K562 (cell line): ENCODE measurements at regions not wholly inside any gene's neighbourhood (a gene's known extent, or its start where the extent isn't known, plus 50 kb on each side); places are given as distances from the start of the nearest gene placed in this dataset.

ENCODE experiments used
- ATAC-seq: fragments of 200-7000 bp; cut with Tn5 transposase; 3 replicates; pipeline ENCODE4 v1.9.1; 2020; ENCODE audit warnings: moderate library complexity
- BruUV-seq: library from RNA; stranded (reverse); fragments of 400-500 nt; replicated peaks from 2 replicates; lab custom pipeline; 2021; lab: Mats Ljungman, UMichigan
- CTCF ChIA-PET: fragments of 300-600 bp; formaldehyde crosslinking; extraction: SDS; loops from one replicate; lab custom pipeline; 2021; ENCODE audit warnings: low intra/inter-chr PET ratio; lab: Yijun Ruan, JAX
- POLR2A ChIA-PET: fragments of 300-600, 350-650 bp; sonication (Branson Sonifier 250); formaldehyde crosslinking; extraction: SDS; loops from one replicate; lab custom pipeline; 2021; ENCODE audit warnings: antibody characterized with exemption, inconsistent platforms; lab: Yijun Ruan, JAX
- DNase-seq, 4 experiments: peaks; one replicate each; pipeline versions ENCODE4 v3.0.0 to v3.0.0-alpha.2; 2011 to 2018; ENCODE audit warnings: low spot score in 3 of 4, mixed read lengths in 3 of 4; ENCODE audit errors: extremely low read depth in 1 of 4
- FAIRE-seq: peaks from 2 replicates; lab custom pipeline; 2011; peaks lifted over from hg19 to GRCh38; lab: Jason Lieb, UNC
- H2AFZ ChIP-seq: 2 replicates; pipeline ENCODE4 v1.6.0; 2011; ENCODE audit warnings: low read depth, low read length, control low read depth, inconsistent platforms
- H3K27ac ChIP-seq: fragments of 200-600 bp; 3 replicates; pipeline ENCODE4 v1.8.0; 2011; ENCODE audit warnings: low read depth, mild to moderate bottlenecking, control low read depth, inconsistent platforms, low read length, moderate library complexity, mixed read lengths; ENCODE audit errors: extremely low read depth
- H3K27me3 ChIP-seq, 2 experiments: fragments of 300-600 bp in 1 of 2; 2 replicates in 1 of 2; 3 replicates in 1 of 2; pipeline versions ENCODE4 v1.6.0 to v1.8.0; 2011; ENCODE audit warnings: inconsistent platforms in 2 of 2, low read length in 2 of 2, mild to moderate bottlenecking in 1 of 2, mixed read lengths in 1 of 2, moderate library complexity in 1 of 2; ENCODE audit not compliant: control insufficient read depth in 2 of 2, insufficient read depth in 2 of 2
- H3K36me3 ChIP-seq: fragments of 300-600 bp; 3 replicates; pipeline ENCODE4 v1.8.0; 2011; ENCODE audit warnings: mild to moderate bottlenecking, low read length, inconsistent platforms; ENCODE audit not compliant: control insufficient read depth, insufficient read depth
- H3K4me1 ChIP-seq, 2 experiments: fragments of 200-600 bp in 1 of 2; replicated peaks in 1 of 2; 2 replicates in 1 of 2; 3 replicates in 1 of 2; pipeline versions ENCODE4 v1.5.1 to v1.8.0; 2011; ENCODE audit warnings: inconsistent platforms in 2 of 2, low read length in 2 of 2, mild to moderate bottlenecking in 1 of 2, mixed read lengths in 1 of 2, moderate library complexity in 1 of 2; ENCODE audit not compliant: control insufficient read depth in 2 of 2, insufficient read depth in 2 of 2
- H3K4me2 ChIP-seq: 2 replicates; pipeline ENCODE4 v1.6.1; 2011; ENCODE audit warnings: low read length, control low read depth, inconsistent platforms, mixed read lengths; ENCODE audit not compliant: insufficient read depth
- H3K4me3 ChIP-seq: fragments of 200-600 bp; sonication (generic), shearing (Covaris generic); 2 replicates; pipeline ENCODE4 v1.5.1; 2016; ENCODE audit warnings: control low read depth, inconsistent platforms
- H3K79me2 ChIP-seq: fragments of 200-600 bp; 3 replicates; pipeline ENCODE4 v1.8.0; 2011; ENCODE audit warnings: low read length, inconsistent platforms; ENCODE audit not compliant: control insufficient read depth, insufficient read depth
- H3K9ac ChIP-seq, 2 experiments: 2 replicates each; pipeline versions ENCODE4 v1.6.0 to v1.6.1; 2011; ENCODE audit warnings: low read depth in 2 of 2, low read length in 2 of 2, control low read depth in 1 of 2, inconsistent platforms in 1 of 2, mild to moderate bottlenecking in 1 of 2, mixed read lengths in 1 of 2; ENCODE audit not compliant: insufficient read depth in 1 of 2
- H3K9me1 ChIP-seq: one replicate; pipeline ENCODE4 v1.6.0; 2011; ENCODE audit warnings: inconsistent platforms, mild to moderate bottlenecking, low read length, moderate library complexity; ENCODE audit not compliant: control insufficient read depth, insufficient read depth
- H3K9me3 ChIP-seq: replicated peaks from 2 replicates; pipeline ENCODE4 v1.5.1; 2011; ENCODE audit warnings: low read depth, low read length, inconsistent platforms; ENCODE audit not compliant: control insufficient read depth, insufficient read depth
- H4K20me1 ChIP-seq: replicated peaks from 2 replicates; pipeline ENCODE4 v1.6.1; 2011; ENCODE audit warnings: low read length, inconsistent platforms, mixed read lengths; ENCODE audit not compliant: control insufficient read depth, insufficient read depth
- CBFA2T2 ChIP-seq: fragments of 450-650 bp; conservative IDR thresholded peaks from 2 replicates; pipeline ENCODE4 v1.6.1; 2017; ENCODE audit warnings: mild to moderate bottlenecking
- FOXK1 ChIP-seq: sonication (generic); formaldehyde crosslinking; IDR thresholded peaks from 2 replicates; pipeline ENCODE4 v1.8.0; 2022; ENCODE audit warnings: missing genetic modification reagents, mild to moderate bottlenecking, borderline replicate concordance
- KLF6 ChIP-seq: fragments of 250-450 bp; sonication (Bioruptor Pico); IDR thresholded peaks from 2 replicates; pipeline ENCODE4 v1.4.0; 2020; ENCODE audit warnings: mild to moderate bottlenecking, moderate library complexity, borderline replicate concordance
- NCOA1 ChIP-seq: fragments of 450-650 bp; IDR thresholded peaks from 2 replicates; pipeline ENCODE4 v1.6.1; 2016; ENCODE audit warnings: low read depth
- NELFE ChIP-seq: IDR thresholded peaks from 2 replicates; pipeline ENCODE4 v1.6.1; 2011; ENCODE audit warnings: mild to moderate bottlenecking; ENCODE audit not compliant: insufficient read depth, insufficient read length
- PRPF4 ChIP-seq: fragments of 200-400 bp; formaldehyde crosslinking; IDR thresholded peaks from one replicate; pipeline ENCODE4 v1.6.1; 2017; ENCODE audit warnings: low read length, low read depth, mild to moderate bottlenecking; ENCODE audit not compliant: insufficient read depth, poor library complexity, severe bottlenecking
- SLC30A9 ChIP-seq: fragments of 250-450 bp; sonication (Bioruptor Pico); IDR thresholded peaks from 2 replicates; pipeline ENCODE4 v1.8.0; 2022; ENCODE audit warnings: mild to moderate bottlenecking, moderate library complexity
- SMAD3 ChIP-seq: fragments of 450-650 bp; formaldehyde crosslinking; conservative IDR thresholded peaks from 2 replicates; pipeline ENCODE4 v1.4.0; 2020; ENCODE audit warnings: mild to moderate bottlenecking
- SPI1 ChIP-seq: IDR thresholded peaks from 2 replicates; pipeline ENCODE4 v1.6.1; 2011; ENCODE audit warnings: low read depth, low read length, control low read depth, borderline replicate concordance
- TAF7 ChIP-seq: fragments of 450-650 bp; IDR thresholded peaks from 2 replicates; pipeline ENCODE4 v1.6.1; 2016; ENCODE audit warnings: missing genetic modification characterization, missing compliant biosample characterization
- TFE3 ChIP-seq: fragments of 450-650 bp; formaldehyde crosslinking; IDR thresholded peaks from 2 replicates; pipeline ENCODE4 v1.4.0; 2020; ENCODE audit warnings: mild to moderate bottlenecking, mixed read lengths
- XRCC5 ChIP-seq: fragments of 200-400 bp; formaldehyde crosslinking; IDR thresholded peaks from 2 replicates; pipeline ENCODE4 v1.6.1; 2017; ENCODE audit warnings: low read depth, mild to moderate bottlenecking, low read length
- ZBTB17 ChIP-seq: fragments of 450-650 bp; formaldehyde crosslinking; IDR thresholded peaks from 2 replicates; pipeline ENCODE4 v1.4.0; 2020; ENCODE audit warnings: mild to moderate bottlenecking
- ZNF143 ChIP-seq: sonication (generic); formaldehyde crosslinking; IDR thresholded peaks from 2 replicates; pipeline ENCODE4 v1.9.0; 2022; ENCODE audit warnings: mild to moderate bottlenecking, missing genetic modification reagents
- WGBS: fragments of 100-300 bp; shearing (Covaris generic); methylation state at CpG from one replicate; pipeline ENCODE4 v1.1.6; 2016; ENCODE audit warnings: low coverage, mixed read lengths; ENCODE audit not compliant: insufficient coverage; ENCODE audit errors: missing lambda C conversion rate; 5-methylcytosine and 5-hydroxymethylcytosine counted together
- in situ Hi-C: fragments of 300-500 bp; cut with MboI; formaldehyde crosslinking; loops from 4 replicates; pipeline ENCODE4 v1.15.0; 2018; ENCODE audit warnings: inconsistent platforms, mixed read lengths
- intact Hi-C: fragments of 100-400 bp; cut with micrococcal nuclease; formaldehyde crosslinking; loops from 2 replicates; pipeline ENCODE4 v1.14.2; 2022
- TF ChIP-seq, protein P1 (sequence below): fragments of 450-650 bp; IDR thresholded peaks from 2 replicates; pipeline ENCODE4 v1.6.1; 2018; ENCODE audit warnings: mild to moderate bottlenecking, low read depth; ENCODE audit not compliant: partially characterized antibody

DNA sequence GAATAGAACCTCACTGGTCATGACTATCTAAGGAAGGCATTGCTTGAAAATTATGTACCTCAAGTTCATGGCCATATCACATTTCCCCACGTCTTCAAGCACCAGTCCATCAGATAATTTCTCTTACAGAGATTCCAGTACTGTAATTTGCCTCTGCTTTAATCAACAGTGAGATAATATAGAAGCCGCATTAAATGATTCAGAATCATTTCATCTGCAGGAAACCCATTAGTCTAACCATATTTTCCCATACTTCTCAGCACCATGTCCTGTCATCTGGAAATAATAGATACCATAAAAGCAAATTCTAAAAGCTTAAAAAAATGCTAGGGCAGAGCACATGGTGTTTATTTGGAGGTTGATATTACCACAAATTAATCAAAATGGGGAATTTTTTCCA is 310.3 kb upstream of the SLIT2 start:
- no peak for ATAC-seq
- H3K27me3 ChIP-seq: no peaks in the 10 kb centered on the region
- no peak for FAIRE-seq
- ChIA-PET CTCF (no interaction called here), POLR2A (no interaction called here)
- no TSS peak for BruUV-seq
- H3K9ac ChIP-seq: no peak overlapping the region
- intact Hi-C loops: no loop called here
- no peak overlapping the region for H3K4me2 ChIP-seq
- H3K36me3 ChIP-seq: no peaks in the 10 kb centered on the region
- H3K9me3 ChIP-seq: no peaks in the 10 kb centered on the region; the same call in 1 of the 2 replicates
- no peak for TF ChIP-seq KLF6 (CRISPR knock-in tag)
- no peak for TF ChIP-seq SLC30A9 (CRISPR knock-in tag)
- TF ChIP-seq NELFE: no peak
- no peak for TF ChIP-seq SMAD3 (CRISPR knock-in tag)
- TF ChIP-seq ZNF143 (CRISPR knock-in tag): no peak
- no peak for TF ChIP-seq TAF7 (tag)
- TF ChIP-seq, all 486 proteins: peak for 0
- Histone ChIP-seq H4K20me1 (no peaks in the 10 kb centered on the region), H3K4me3 (no peak overlapping the region), H3K27ac (no peak overlapping the region), H3K9me1 (no peaks in the 10 kb centered on the region), H2AFZ (no peak overlapping the region), H3K79me2 (no peaks in the 10 kb centered on the region), H3K4me1 (no peaks in the 10 kb centered on the region)
- in situ Hi-C loops: no loop called here
- no peak for DNase-seq
- 8% methylated on average over 2 of the region's 2 CpGs for WGBS

- CTCF ChIA-PET: no interaction called here
- WGBS: 0% methylated on average over 1 of the region's 1 CpG
Observed at GRCh38 chr4:19940861-19941260, 310.8 kb upstream of the SLIT2 start.

More at GRCh38 chr4:19940861-19941260, 310.8 kb upstream of the SLIT2 start:
- Histone ChIP-seq H4K20me1 (no peaks in the 10 kb centered on the region), H3K9me3 (no peaks in the 10 kb centered on the region; the same call in 1 of the 2 replicates), H3K79me2 (no peaks in the 10 kb centered on the region), H3K27me3 (no peaks in the 10 kb centered on the region), H3K4me2 (no peak overlapping the region), H3K4me1 (no peaks in the 10 kb centered on the region), H3K4me3 (no peak overlapping the region)
- no peak for DNase-seq
- TF ChIP-seq ZBTB17 (CRISPR knock-in tag): no peak
- TF ChIP-seq SPI1: no peak
- TF ChIP-seq PRPF4: no peak
- no peak for TF ChIP-seq FOXK1
- TF ChIP-seq, protein P1, sequence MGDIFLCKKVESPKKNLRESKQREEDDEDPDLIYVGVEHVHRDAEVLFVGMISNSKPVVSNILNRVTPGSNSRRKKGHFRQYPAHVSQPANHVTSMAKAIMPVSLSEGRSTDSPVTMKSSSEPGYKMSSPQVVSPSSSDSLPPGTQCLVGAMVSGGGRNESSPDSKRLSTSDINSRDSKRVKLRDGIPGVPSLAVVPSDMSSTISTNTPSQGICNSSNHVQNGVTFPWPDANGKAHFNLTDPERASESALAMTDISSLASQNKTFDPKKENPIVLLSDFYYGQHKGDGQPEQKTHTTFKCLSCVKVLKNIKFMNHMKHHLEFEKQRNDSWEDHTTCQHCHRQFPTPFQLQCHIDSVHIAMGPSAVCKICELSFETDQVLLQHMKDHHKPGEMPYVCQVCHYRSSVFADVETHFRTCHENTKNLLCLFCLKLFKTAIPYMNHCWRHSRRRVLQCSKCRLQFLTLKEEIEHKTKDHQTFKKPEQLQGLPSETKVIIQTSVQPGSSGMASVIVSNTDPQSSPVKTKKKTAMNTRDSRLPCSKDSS: no peak
- no peak for TF ChIP-seq NCOA1
- TF ChIP-seq CBFA2T2: no peak
- TF ChIP-seq XRCC5: no peak
- no peak for TF ChIP-seq TFE3 (CRISPR knock-in tag)
- TF ChIP-seq, all 486 proteins: peak for 0
- no TSS peak for BruUV-seq
- FAIRE-seq (no peak), ATAC-seq (no peak)
- intact Hi-C loops (no loop called here), in situ Hi-C loops (no loop called here)
- POLR2A ChIA-PET: no interaction called here
- H3K27ac ChIP-seq: no peak overlapping the region
- H3K9me1 ChIP-seq: no peaks in the 10 kb centered on the region
- no peak overlapping the region for H3K9ac ChIP-seq
- no peak overlapping the region for H2AFZ ChIP-seq
- no peaks in the 10 kb centered on the region for H3K36me3 ChIP-seq
